H1 (cell line): ENCODE measurements at regions not wholly inside any gene's neighbourhood (a gene's known extent, or its start where the extent isn't known, plus 50 kb on each side); places are given as distances from the start of the nearest gene placed in this dataset.

Source experiments
- CTCF ChIA-PET: fragments of 300-600 bp; sonication (Branson Sonifier 250); formaldehyde crosslinking; loops from one replicate; lab custom pipeline; 2021; ENCODE audit not compliant: partially characterized antibody; lab: Charles Lee
- POLR2A ChIA-PET: fragments of 300-600 bp; sonication (Branson Sonifier 250); formaldehyde crosslinking; loops from one replicate; lab custom pipeline; 2021; ENCODE audit warnings: inconsistent platforms; ENCODE audit not compliant: partially characterized antibody; lab: Charles Lee
- DNase-seq, 2 experiments: peaks; one replicate each; pipeline versions ENCODE4 v3.0.0 to v3.0.0-alpha.2; 2010 to 2022; ENCODE audit warnings: low spot score in 2 of 2, low read depth in 1 of 2, mixed read lengths in 1 of 2
- FAIRE-seq: peaks from 2 replicates; lab custom pipeline; 2011; peaks lifted over from hg19 to GRCh38; lab: Jason Lieb, UNC
- H2AFZ ChIP-seq: 2 replicates; pipeline ENCODE4 v1.8.1; 2012; ENCODE audit warnings: low read length, inconsistent platforms
- H2AK5ac ChIP-seq: 2 replicates; pipeline ENCODE4 v1.6.1; 2013; ENCODE audit warnings: low read depth, low read length
- H2BK120ac ChIP-seq: replicated peaks from 2 replicates; pipeline ENCODE3; 2013; ENCODE audit warnings: low read depth, low read length, inconsistent platforms
- H2BK12ac ChIP-seq: 2 replicates; pipeline ENCODE4 v1.6.1; 2013; ENCODE audit warnings: low read depth, low read length
- H2BK15ac ChIP-seq: 2 replicates; pipeline ENCODE4 v1.6.1; 2013; ENCODE audit warnings: low read length
- H2BK20ac ChIP-seq: 2 replicates; pipeline ENCODE4 v1.6.1; 2013; ENCODE audit warnings: low read length
- H2BK5ac ChIP-seq: 2 replicates; pipeline ENCODE4 v1.6.1; 2013; ENCODE audit warnings: low read depth, low read length
- H3K14ac ChIP-seq: 2 replicates; pipeline ENCODE4 v1.6.1; 2013; ENCODE audit warnings: inconsistent platforms; ENCODE audit not compliant: insufficient read length
- H3K18ac ChIP-seq: 2 replicates; pipeline ENCODE4 v1.6.1; 2013; ENCODE audit warnings: low read length; ENCODE audit errors: extremely low read depth
- H3K23ac ChIP-seq: 2 replicates; pipeline ENCODE4 v1.6.1; 2013; ENCODE audit warnings: inconsistent platforms; ENCODE audit not compliant: insufficient read length
- H3K23me2 ChIP-seq: 2 replicates; pipeline ENCODE4 v1.6.1; 2013; ENCODE audit warnings: low read depth, low read length
- H3K27ac ChIP-seq: 2 replicates; pipeline ENCODE4 v1.6.1; 2011; ENCODE audit warnings: low read depth, low read length, inconsistent platforms
- H3K27me3 ChIP-seq, 4 experiments: replicated peaks in 1 of 4; 1 replicate in 1 of 4; 2 replicates in 3 of 4; pipeline versions ENCODE4 v1.6.1 to v1.8.1; 2011 to 2013; ENCODE audit warnings: low read length in 3 of 4, mild to moderate bottlenecking in 3 of 4, inconsistent platforms in 2 of 4, mixed read lengths in 2 of 4, moderate library complexity in 1 of 4; ENCODE audit not compliant: control insufficient read depth in 3 of 4, insufficient read depth in 3 of 4; ENCODE audit errors: extremely low read depth in 1 of 4
- H3K36me3 ChIP-seq, 4 experiments: 2 replicates each; pipeline versions ENCODE4 v1.6.1 to v1.8.1; 2011 to 2013; ENCODE audit warnings: mild to moderate bottlenecking in 4 of 4, low read length in 3 of 4, moderate library complexity in 2 of 4, control low read depth in 1 of 4, inconsistent platforms in 1 of 4; ENCODE audit not compliant: insufficient read depth in 4 of 4, control insufficient read depth in 2 of 4
- H3K4ac ChIP-seq: replicated peaks from 2 replicates; pipeline ENCODE3; 2013; ENCODE audit warnings: low read length, low read depth, mixed read lengths, inconsistent platforms; ENCODE audit not compliant: insufficient read length
- H3K4me1 ChIP-seq, 4 experiments: replicated peaks in 1 of 4; 1 replicate in 1 of 4; 2 replicates in 3 of 4; pipeline versions ENCODE4 v1.6.1 to v1.8.1; 2011 to 2013; ENCODE audit warnings: low read length in 3 of 4, inconsistent platforms in 2 of 4, mixed read lengths in 1 of 4; ENCODE audit not compliant: insufficient read depth in 4 of 4, control insufficient read depth in 3 of 4
- H3K4me2 ChIP-seq, 2 experiments: 2 replicates each; pipeline versions ENCODE4 v1.6.1 to v1.8.1; 2011 to 2013; ENCODE audit warnings: low read depth in 2 of 2, low read length in 2 of 2, control low read depth in 1 of 2, inconsistent platforms in 1 of 2, mild to moderate bottlenecking in 1 of 2; ENCODE audit not compliant: insufficient read depth in 1 of 2
- H3K4me3 ChIP-seq, 4 experiments: fragments of 200-600, 300-600 bp in 1 of 4; sonication (generic), shearing (Covaris generic), sonication (Bioruptor Twin) in 1 of 4; 2 replicates each; pipeline versions ENCODE4 v1.5.1 to v1.8.1; 2011 to 2016; ENCODE audit warnings: low read length in 4 of 4, low read depth in 3 of 4, control low read depth in 2 of 4, inconsistent platforms in 2 of 4, mild to moderate bottlenecking in 2 of 4, mixed read lengths in 1 of 4, moderate library complexity in 1 of 4; ENCODE audit not compliant: insufficient read depth in 2 of 4; ENCODE audit errors: extremely low read depth in 1 of 4
- H3K56ac ChIP-seq: replicated peaks from 2 replicates; pipeline ENCODE3; 2013; ENCODE audit warnings: low read depth, mild to moderate bottlenecking, mixed read lengths, low read length, inconsistent platforms; ENCODE audit not compliant: insufficient read length
- H3K79me1 ChIP-seq: 2 replicates; pipeline ENCODE4 v1.6.1; 2013; ENCODE audit warnings: low read depth, low read length, control low read depth
- H3K79me2 ChIP-seq, 2 experiments: 2 replicates each; pipeline versions ENCODE4 v1.6.1 to v1.8.1; 2012 to 2013; ENCODE audit warnings: low read length in 2 of 2, mild to moderate bottlenecking in 2 of 2, inconsistent platforms in 1 of 2; ENCODE audit not compliant: insufficient read depth in 2 of 2, control insufficient read depth in 1 of 2
- H3K9ac ChIP-seq, 4 experiments: replicated peaks in 1 of 4; 1 replicate in 1 of 4; 2 replicates in 3 of 4; pipeline versions ENCODE4 v1.6.1 to v1.8.1; 2011 to 2013; ENCODE audit warnings: low read depth in 3 of 4, low read length in 3 of 4, control low read depth in 2 of 4, mild to moderate bottlenecking in 2 of 4, moderate library complexity in 2 of 4, inconsistent platforms in 1 of 4; ENCODE audit errors: extremely low read depth in 1 of 4
- H3K9me3 ChIP-seq, 2 experiments: 2 replicates each; pipeline versions ENCODE4 v1.6.1 to v1.8.1; 2012 to 2013; ENCODE audit warnings: mild to moderate bottlenecking in 2 of 2, moderate library complexity in 2 of 2, control low read depth in 1 of 2, inconsistent platforms in 1 of 2, low read depth in 1 of 2, low read length in 1 of 2, mixed read lengths in 1 of 2; ENCODE audit not compliant: insufficient read depth in 2 of 2
- H4K20me1 ChIP-seq, 2 experiments: replicated peaks in 1 of 2; 2 replicates each; pipeline versions ENCODE3 to v1.8.1; 2011 to 2013; ENCODE audit warnings: inconsistent platforms in 2 of 2, low read length in 2 of 2, mild to moderate bottlenecking in 1 of 2; ENCODE audit not compliant: insufficient read depth in 2 of 2, control insufficient read depth in 1 of 2
- H4K5ac ChIP-seq: 2 replicates; pipeline ENCODE4 v1.6.1; 2013; ENCODE audit warnings: low read length, low read depth, mixed read lengths, inconsistent platforms; ENCODE audit not compliant: insufficient read length
- H4K8ac ChIP-seq: 2 replicates; pipeline ENCODE4 v1.8.0; 2013; ENCODE audit warnings: mild to moderate bottlenecking, moderate library complexity, low read length, inconsistent platforms; ENCODE audit not compliant: insufficient read depth; ENCODE audit errors: extremely low read depth
- H4K91ac ChIP-seq: replicated peaks from 2 replicates; pipeline ENCODE3; 2013; ENCODE audit warnings: low read length, mixed read lengths, inconsistent platforms; ENCODE audit not compliant: insufficient read length
- BACH1 ChIP-seq: IDR thresholded peaks from 2 replicates; pipeline ENCODE4 v1.6.1; 2012; ENCODE audit warnings: low read length, improper control_type of control experiment
- BCL11A ChIP-seq, 2 experiments: IDR thresholded peaks; one replicate each; pipeline ENCODE4 v1.6.1; 2011; ENCODE audit warnings: low read depth in 2 of 2, low read length in 2 of 2, mild to moderate bottlenecking in 2 of 2
- KDM5A ChIP-seq: fragments of 200-600 bp; IDR thresholded peaks from 2 replicates; pipeline ENCODE4 v1.7.1; 2012; ENCODE audit warnings: mild to moderate bottlenecking, low read length, inconsistent platforms, mixed read lengths
- MAFK ChIP-seq: IDR thresholded peaks from 2 replicates; pipeline ENCODE4 v1.6.1; 2012; ENCODE audit warnings: low read depth, mild to moderate bottlenecking, improper control_type of control experiment, low read length
- POU5F1 ChIP-seq: IDR thresholded peaks from 2 replicates; pipeline ENCODE4 v1.6.1; 2011; ENCODE audit warnings: low read depth, mild to moderate bottlenecking, low read length, moderate library complexity
- RXRA ChIP-seq: IDR thresholded peaks from 2 replicates; pipeline ENCODE4 v1.6.1; 2011; ENCODE audit warnings: low read depth, mild to moderate bottlenecking, low read length, moderate library complexity; ENCODE audit not compliant: insufficient read depth
- SP2 ChIP-seq: IDR thresholded peaks from 2 replicates; pipeline ENCODE4 v1.6.1; 2012; ENCODE audit warnings: mild to moderate bottlenecking, low read length, inconsistent platforms
- TAF7 ChIP-seq: optimal IDR thresholded peaks from 2 replicates; pipeline ENCODE3; 2011; ENCODE audit warnings: low read depth, mild to moderate bottlenecking, inconsistent platforms, low read length, moderate library complexity, borderline replicate concordance
- TBP ChIP-seq: IDR thresholded peaks from 2 replicates; pipeline ENCODE4 v1.6.1; 2011; ENCODE audit warnings: low read depth, low read length, improper control_type of control experiment
- WGBS, 2 experiments: shearing (Covaris generic) in 1 of 2; methylation state at CpG; one replicate each; pipeline versions ENCODE4 v1.1.6 to v1.1.7; 2013 to 2015; ENCODE audit warnings: low lambda C conversion rate in 2 of 2, mixed read lengths in 2 of 2, inconsistent platforms in 1 of 2, low coverage in 1 of 2, missing lambda C conversion rate in 1 of 2; ENCODE audit not compliant: insufficient replicate concordance in 2 of 2, insufficient coverage in 1 of 2, insufficient read length in 1 of 2; ENCODE audit errors: extremely low coverage in 1 of 2, missing lambda C conversion rate in 1 of 2; 5-methylcytosine and 5-hydroxymethylcytosine counted together
- TF ChIP-seq, protein P1 (sequence below): IDR thresholded peaks from 2 replicates; pipeline ENCODE4 v1.6.1; 2012; ENCODE audit warnings: inconsistent platforms
- TF ChIP-seq, protein P2 (sequence below): IDR thresholded peaks from 2 replicates; pipeline ENCODE4 v1.6.1; 2012; ENCODE audit warnings: low read length, inconsistent platforms

DNA sequence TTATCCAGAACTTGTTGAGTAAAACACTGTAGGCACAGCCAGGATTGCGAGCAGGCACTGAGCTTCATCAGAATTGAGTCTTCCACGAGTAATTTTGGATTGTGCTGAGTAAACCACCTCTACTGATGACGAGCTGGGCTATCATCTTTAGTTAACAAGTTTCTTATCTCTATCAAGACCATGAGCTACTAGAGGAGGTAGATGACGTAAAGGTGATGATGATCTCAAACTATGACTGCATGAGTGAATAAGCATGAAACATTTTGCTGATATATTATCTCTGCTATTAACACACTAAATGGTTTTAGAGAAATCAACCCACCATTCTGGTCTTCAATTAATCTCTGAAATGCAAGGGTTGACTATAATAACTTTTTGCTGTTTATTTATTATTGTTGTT lies 506.0 kb downstream of the GBE1 start:
- Histone ChIP-seq H2AK5ac (no peak overlapping the region), H4K91ac (no peak overlapping the region), H3K23ac (no peak overlapping the region), H3K9ac (no peak overlapping the region), H3K27ac (no peak overlapping the region), H3K4me2 (no peak overlapping the region), H3K79me2 (no peaks in the 10 kb centered on the region), H3K36me3 (no peaks in the 10 kb centered on the region), H2BK20ac (no peak overlapping the region), H4K20me1 (no peaks in the 10 kb centered on the region), H3K4me1 (no peaks in the 10 kb centered on the region), H4K8ac (no peak overlapping the region), H4K5ac (no peak overlapping the region), H3K4ac (no peak overlapping the region), H3K9me3 (no peaks in the 10 kb centered on the region), H2BK15ac (no peak overlapping the region), H3K56ac (no peak overlapping the region), H3K14ac (no peak overlapping the region), H3K23me2 (no peaks in the 10 kb centered on the region), H2BK12ac (no peak overlapping the region), H3K4me3 (no peak overlapping the region), H3K18ac (no peak overlapping the region), H3K27me3 (no peaks in the 10 kb centered on the region), H2BK120ac (no peak overlapping the region), H2BK5ac (no peak overlapping the region), H2AFZ (0 out of 2 replicates have a peak overlapping the region, but pooled peaks have one; percentile 72), H3K79me1 (no peaks in the 10 kb centered on the region)
- no peak for DNase-seq
- 95% methylated on average over 4 of the region's 4 CpGs; no CpG with 5 or more reads in 1 of the 2 experiments for WGBS, 2 experiments
- CTCF ChIA-PET, result interaction anchor here (0.7 kb wide), 1 partner anchor 1725 kb away, joined by 3 read pairs; no protein-coding TSS in a partner anchor
- POLR2A ChIA-PET, result no interaction called here
- FAIRE-seq, result no peak
- TF ChIP-seq SP2 (no peak), RXRA (no peak), TAF7 (no peak), BCL11A (IDR thresholded peaks at IDR 0.05; ENCODE audit: low read depth in 2 of 2, low read length in 2 of 2) (no peak), POU5F1 (no peak), MAFK (no peak), BACH1 (no peak), TBP (no peak), KDM5A (no peak)
- TF ChIP-seq, protein P1, sequence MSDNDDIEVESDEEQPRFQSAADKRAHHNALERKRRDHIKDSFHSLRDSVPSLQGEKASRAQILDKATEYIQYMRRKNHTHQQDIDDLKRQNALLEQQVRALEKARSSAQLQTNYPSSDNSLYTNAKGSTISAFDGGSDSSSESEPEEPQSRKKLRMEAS, result no peak
- TF ChIP-seq, protein P2, sequence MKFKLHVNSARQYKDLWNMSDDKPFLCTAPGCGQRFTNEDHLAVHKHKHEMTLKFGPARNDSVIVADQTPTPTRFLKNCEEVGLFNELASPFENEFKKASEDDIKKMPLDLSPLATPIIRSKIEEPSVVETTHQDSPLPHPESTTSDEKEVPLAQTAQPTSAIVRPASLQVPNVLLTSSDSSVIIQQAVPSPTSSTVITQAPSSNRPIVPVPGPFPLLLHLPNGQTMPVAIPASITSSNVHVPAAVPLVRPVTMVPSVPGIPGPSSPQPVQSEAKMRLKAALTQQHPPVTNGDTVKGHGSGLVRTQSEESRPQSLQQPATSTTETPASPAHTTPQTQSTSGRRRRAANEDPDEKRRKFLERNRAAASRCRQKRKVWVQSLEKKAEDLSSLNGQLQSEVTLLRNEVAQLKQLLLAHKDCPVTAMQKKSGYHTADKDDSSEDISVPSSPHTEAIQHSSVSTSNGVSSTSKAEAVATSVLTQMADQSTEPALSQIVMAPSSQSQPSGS, result no peak
